ENCODE measurements at regions not wholly inside any gene's neighbourhood (a gene's known extent, or its start where the extent isn't known, plus 50 kb on each side); places are given as distances from the start of the nearest gene placed in this dataset.

DNA sequence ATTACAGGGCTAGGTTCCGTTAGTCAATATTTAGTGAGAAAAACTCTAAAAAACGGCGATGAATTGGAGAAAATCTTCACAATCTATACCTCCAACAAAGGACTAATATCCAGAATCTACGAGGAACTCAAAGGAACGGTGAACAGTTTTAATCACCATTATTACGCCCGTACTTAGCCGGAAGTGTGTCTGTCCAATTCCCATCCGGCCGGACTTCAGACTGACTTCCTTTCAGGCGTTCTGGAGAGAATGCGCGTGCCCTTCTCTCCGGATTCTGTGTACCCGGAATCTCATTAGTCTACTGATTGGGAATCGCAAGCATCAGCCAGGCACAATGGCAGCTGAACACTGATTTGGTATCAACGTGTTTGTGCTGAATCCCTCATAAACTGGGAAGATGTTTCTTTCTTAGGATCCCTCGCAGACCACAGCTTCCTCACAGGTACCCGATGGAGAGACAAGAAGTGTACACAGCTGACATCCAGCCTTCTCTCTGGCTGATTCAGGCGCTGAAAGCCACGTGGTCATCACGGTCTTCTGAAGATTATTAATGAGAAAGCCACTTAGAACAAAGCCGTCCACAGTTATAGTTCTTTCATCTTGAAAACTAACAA is 239.9 kb downstream of the ZNF516 start:
- no peak for DNase-seq (ENCODE audit: low spot score)

DNA sequence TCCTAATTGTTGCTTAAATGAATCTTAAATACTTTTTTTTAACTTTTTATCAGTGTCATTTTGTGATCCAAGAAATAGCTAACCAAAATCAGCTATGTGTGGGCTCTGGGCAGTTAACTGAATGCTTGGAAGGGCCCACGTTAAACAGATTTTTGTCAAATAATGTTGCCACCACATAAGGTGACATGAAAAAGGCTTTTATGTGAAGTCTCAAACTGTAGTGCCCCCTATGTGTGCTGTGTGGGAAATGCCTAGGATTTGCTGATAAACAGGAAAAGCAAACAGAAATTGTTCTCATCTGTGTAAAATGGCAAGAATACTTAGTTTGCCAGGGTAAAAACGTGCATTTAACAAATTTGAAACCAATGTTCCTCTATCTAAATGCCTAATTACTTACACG is 242.2 kb downstream of the ZNF516 start:
- no peak for DNase-seq (ENCODE audit: low spot score)

DNA sequence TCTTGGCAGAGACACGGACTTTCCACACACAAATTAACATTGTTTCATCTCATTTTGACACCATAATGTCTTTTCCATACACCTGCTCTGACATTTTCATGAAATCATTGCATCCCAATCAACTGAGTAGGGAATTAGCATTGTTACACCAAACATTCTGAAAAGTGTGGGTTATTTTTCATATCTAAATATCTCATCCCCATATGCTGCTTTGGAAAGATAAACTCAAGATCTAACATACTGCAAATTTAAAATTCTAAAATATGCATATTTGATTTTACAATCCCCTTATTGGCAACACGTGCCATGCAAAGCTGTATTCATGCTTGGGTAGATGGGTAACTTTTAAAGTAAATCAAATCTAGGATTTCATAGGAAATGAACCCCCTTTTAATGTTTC is 242.9 kb downstream of the ZNF516 start:
- DNase-seq (ENCODE audit: low spot score) = no peak

DNA sequence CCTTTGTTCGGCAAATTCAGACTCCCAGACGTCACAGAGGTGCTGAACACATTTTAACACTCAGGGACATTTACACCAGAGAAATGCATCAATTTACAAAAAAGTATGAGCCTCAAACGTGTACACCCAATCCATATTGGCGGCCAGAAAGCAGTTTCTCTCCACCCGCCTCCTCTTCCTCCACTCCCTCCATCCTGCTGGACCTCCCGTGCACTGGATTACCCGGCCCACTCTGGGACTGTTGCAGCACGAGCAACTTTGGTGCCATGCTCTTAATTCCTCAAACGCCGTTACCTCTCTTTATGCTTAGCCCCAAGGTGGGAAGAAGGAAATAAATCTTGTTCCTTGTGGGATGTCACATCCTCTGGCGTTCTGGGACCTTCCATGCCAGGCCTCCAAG is 243.4 kb downstream of the ZNF516 start:
- no peak for DNase-seq (ENCODE audit: low spot score)

GRCh38 chr18:76246590-76246989 is 248.5 kb downstream of the ZNF516 start:
- DNase-seq (ENCODE audit: low spot score) = no peak

GRCh38 chr18:76234676-76235060 is 260.4 kb downstream of the ZNF516 start:
- no peak for DNase-seq (ENCODE audit: low spot score)

DNA sequence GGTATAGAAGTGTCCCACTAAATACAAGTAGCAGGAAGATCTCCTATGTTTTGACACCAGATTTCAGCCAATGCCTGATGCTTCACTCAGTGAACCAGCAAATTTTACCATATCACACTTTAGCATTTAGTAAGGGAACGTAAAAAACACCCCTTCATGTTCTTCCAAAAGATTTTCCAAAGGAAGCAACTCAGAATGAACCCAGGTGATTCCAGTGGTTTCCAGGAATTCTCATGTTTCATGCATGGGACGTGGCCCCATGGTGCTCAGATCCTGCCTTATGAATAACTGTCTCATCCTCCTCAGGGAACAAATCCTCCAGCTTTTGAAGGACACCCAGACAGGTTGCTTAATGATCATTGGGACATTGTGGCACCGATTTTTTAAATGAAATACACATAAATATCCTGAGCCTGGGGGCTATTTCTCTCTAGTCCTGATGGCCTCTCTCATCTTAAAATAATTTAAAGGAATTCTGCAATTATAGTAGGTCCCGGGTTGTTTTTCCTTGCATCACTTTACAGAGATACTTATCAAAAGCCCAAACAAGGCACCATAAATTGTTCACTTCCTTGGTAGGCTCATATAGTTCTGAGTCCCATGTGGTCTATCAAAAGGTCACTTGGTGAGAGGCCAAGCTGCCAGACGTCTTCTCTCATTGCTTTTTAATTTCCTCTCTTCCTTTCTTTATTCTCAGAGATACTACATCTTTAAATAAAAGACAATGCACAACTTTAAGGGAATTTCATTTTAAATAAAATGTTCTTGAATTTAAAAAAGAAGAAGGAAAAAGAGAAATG is 261.0 kb downstream of the ZNF516 start:
- no peak for DNase-seq (ENCODE audit: low spot score)

- no peak for DNase-seq (ENCODE audit: low spot score)
Observed at GRCh38 chr18:76233406-76233805, 261.6 kb downstream of the ZNF516 start.

DNA sequence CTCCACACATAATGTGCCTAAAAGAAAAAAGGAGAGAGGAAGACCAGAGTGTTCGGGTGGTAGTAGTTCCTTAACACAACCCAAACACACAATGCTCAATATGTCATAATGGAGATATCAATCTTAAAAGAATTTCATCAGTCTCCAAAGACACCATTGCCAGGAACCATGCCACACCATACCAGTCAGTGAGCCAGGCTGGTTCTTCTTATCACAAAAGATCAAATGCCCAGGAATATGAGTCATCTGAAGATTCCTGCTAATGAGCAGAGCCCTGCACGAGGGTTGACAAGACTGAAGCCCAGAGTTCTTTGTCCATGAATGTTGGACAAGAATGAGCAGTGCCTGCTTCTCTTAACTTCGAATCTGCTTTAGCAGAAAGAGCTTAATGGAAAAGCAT is 262.3 kb downstream of the ZNF516 start:
- no peak for DNase-seq (ENCODE audit: low spot score)

- DNase-seq (ENCODE audit: low spot score) = no peak
Observed at GRCh38 chr18:76232010-76232409, 263.0 kb downstream of the ZNF516 start.

DNA sequence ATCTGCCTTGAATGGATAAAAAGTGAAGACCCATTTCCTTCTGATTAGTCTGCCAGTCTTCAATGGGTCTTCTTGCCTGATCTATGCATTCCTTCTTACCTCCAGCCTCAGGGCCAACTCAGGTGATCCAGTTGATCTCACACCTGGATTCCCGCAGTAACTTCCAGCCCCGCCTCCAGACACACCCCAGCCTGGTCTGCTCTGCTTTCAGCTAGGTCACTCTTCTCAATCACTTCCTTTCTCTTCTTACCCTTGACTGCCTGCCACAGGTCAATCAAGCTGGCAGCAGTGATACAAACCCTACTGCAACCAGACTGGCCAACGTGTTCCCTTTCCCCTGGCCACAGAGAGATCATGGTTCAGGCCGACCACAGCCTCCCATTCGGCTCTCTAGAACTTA is 263.6 kb downstream of the ZNF516 start:
- DNase-seq (ENCODE audit: low spot score) = no peak

- DNase-seq (ENCODE audit: low spot score) = no peak
Observed at GRCh38 chr18:76230791-76231190, 264.3 kb downstream of the ZNF516 start.

DNA sequence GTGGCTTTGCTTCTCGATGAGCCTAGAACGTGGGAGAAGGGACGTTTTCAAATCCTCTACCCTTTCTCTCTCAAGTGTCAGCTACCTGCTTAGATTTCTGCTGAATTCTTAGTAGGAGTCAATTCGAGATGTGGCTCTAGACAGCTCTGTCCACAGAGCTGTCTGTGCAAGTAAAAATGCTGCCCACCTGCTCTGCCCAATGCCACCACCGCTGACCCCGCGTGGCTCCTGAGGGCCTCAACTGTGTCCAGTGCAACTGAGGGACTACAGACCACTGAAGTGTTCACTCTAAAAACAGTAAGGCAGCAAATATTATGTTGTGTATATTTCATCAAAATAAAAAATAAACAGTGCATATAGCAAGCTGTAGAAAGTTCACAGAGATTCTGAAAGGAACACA is 266.3 kb downstream of the ZNF516 start:
- no peak for DNase-seq (ENCODE audit: low spot score)

GRCh38 chr18:76227759-76228158 is 267.3 kb downstream of the ZNF516 start:
- DNase-seq (ENCODE audit: low spot score) = no peak

DNA sequence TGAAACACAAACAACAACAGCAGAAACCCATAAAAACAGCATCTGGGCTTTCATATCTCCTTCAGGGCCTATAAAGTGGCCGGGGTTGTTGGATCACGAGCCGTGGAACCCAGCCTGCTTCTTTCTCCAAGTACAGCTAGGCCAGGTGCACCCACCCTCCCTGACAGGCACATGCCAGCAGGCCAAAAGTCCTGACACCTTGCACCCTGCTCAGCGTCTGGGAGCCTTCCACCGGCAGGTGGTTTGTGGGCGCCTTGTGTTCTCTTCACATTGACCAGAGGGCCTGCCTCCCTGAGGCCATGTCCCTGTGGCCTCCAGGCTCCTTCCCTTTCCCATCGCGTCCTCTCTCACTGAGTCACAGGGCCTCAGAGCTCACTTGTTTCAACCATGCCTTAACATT is 271.6 kb downstream of the ZNF516 start:
- DNase-seq (ENCODE audit: low spot score) = no peak

GRCh38 chr18:76219023-76219422 is 276.0 kb downstream of the ZNF516 start:
- no peak for DNase-seq (ENCODE audit: low spot score)

DNA sequence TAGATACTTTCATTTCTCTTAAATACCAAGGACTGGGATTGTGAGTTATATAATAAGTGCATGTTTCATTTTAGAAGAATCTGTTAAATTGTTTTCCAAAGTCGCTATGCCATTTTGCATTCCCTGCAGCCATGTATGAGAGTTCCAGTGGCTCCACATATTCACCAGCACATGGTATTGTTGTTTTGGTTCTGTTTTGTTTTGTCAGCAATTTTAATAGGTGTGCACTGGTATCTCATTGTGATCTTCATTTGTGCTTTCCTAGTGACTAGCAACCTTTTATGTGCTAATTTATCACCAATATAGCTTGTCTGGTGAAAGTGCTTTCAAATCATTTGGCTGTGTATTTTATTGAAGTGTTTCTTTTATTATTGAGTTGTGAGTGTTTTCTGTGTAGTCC is 278.9 kb downstream of the ZNF516 start:
- DNase-seq (ENCODE audit: low spot score) = no peak

- DNase-seq (ENCODE audit: low spot score) = no peak
Observed at GRCh38 chr18:76213991-76214390, 281.1 kb downstream of the ZNF516 start.

GRCh38 chr18:76212960-76213359 is 282.1 kb downstream of the ZNF516 start:
- DNase-seq (ENCODE audit: low spot score) = no peak

GRCh38 chr18:76209597-76209996 is 285.4 kb downstream of the ZNF516 start:
- DNase-seq (ENCODE audit: low spot score) = no peak

DNA sequence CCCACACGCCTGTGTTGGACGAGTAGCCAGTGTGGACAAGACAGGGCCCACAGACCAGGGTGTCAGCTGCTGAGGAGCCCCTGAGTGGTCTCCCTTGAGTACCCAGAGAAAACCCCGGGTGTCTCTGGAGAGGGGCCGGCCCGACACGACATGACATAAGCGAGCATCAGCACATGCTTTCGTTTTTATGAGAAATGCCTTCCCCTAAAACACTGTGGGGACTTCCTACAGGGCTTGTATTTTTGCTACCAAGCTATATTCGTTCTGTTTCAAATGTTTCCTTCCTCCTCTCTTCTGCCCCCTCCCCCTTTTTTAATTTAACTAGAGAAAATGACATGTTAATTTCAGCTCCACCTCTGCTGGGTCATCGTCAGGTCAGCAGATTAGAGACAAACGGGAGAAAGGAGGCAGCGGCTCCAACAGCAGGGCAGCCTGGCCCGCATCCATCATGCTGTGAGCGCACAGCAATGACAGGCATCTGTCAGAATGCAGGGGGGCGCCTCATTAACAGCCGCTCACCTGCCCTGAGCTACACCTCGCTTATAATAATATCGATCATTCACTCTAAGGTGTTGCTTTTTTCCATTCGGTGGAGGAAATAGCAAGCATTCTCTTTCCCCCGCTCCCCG is 286.2 kb downstream of the ZNF516 start:
- no peak for DNase-seq (ENCODE audit: low spot score)

- no peak for DNase-seq (ENCODE audit: low spot score)
Observed at GRCh38 chr18:76205906-76206305, 289.1 kb downstream of the ZNF516 start.

DNA sequence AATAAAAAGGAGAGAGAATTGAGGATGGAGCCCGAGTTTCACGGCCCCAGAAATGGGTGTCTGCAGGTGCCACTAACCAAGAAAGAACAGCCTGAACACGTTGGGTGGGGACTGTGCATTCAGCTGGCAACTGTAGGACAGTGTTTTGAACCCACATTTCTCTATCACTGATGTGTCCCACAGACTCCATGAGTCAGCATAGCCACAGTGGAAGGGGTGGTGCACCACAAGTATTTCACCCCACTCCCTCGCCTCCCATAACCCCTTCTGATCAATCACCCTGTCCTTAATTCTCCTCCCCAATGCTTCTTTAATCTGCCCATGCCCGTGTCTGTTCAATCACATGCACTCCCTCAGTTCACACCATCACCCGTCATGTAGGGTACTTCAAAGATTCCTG is 291.5 kb downstream of the ZNF516 start:
- no peak for DNase-seq (ENCODE audit: low spot score)

- DNase-seq (ENCODE audit: low spot score) = no peak
Observed at GRCh38 chr18:76202322-76202721, 292.7 kb downstream of the ZNF516 start.

Measured in hepatic stellate cell (primary cell).